HepG2 (cell line): ENCODE measurements at regions not wholly inside any gene's neighbourhood (a gene's known extent, or its start where the extent isn't known, plus 50 kb on each side); places are given as distances from the start of the nearest gene placed in this dataset.

Source experiments
- KIAA2018 ChIP-seq: sonication (generic); formaldehyde crosslinking; IDR thresholded peaks from 2 replicates; pipeline ENCODE4 v1.5.0; 2020; ENCODE audit warnings: mild to moderate bottlenecking, missing genetic modification reagents, borderline replicate concordance
- SRSF9 ChIP-seq: fragments of 200-400 bp; formaldehyde crosslinking; IDR thresholded peaks from 2 replicates; pipeline ENCODE4 v1.6.1; 2018; ENCODE audit warnings: borderline replicate concordance, mild to moderate bottlenecking, low read depth, low read length; ENCODE audit not compliant: insufficient read depth, poor library complexity, severe bottlenecking
- ZFP82 ChIP-seq: sonication (generic); formaldehyde crosslinking; IDR thresholded peaks from 2 replicates; pipeline ENCODE4 v1.5.1; 2020; ENCODE audit warnings: mild to moderate bottlenecking, missing genetic modification reagents, borderline replicate concordance
- ZNF562 ChIP-seq: sonication (generic); formaldehyde crosslinking; IDR thresholded peaks from 2 replicates; pipeline ENCODE4 v1.8.0; 2022; ENCODE audit warnings: missing genetic modification reagents, borderline replicate concordance
- ZNF709 ChIP-seq: sonication (generic); formaldehyde crosslinking; IDR thresholded peaks from 2 replicates; pipeline ENCODE4 v1.5.0; 2020; ENCODE audit warnings: mild to moderate bottlenecking, missing genetic modification reagents
- ZNF782 ChIP-seq: sonication (generic); formaldehyde crosslinking; IDR thresholded peaks from 2 replicates; pipeline ENCODE4 v1.4.0; 2020; ENCODE audit warnings: missing genetic modification reagents, mild to moderate bottlenecking, borderline replicate concordance
- TF ChIP-seq, protein P1 (sequence below): IDR thresholded peaks from 2 replicates; pipeline ENCODE4 v1.6.1; 2012; ENCODE audit warnings: low read length, improper control_type of control experiment

DNA sequence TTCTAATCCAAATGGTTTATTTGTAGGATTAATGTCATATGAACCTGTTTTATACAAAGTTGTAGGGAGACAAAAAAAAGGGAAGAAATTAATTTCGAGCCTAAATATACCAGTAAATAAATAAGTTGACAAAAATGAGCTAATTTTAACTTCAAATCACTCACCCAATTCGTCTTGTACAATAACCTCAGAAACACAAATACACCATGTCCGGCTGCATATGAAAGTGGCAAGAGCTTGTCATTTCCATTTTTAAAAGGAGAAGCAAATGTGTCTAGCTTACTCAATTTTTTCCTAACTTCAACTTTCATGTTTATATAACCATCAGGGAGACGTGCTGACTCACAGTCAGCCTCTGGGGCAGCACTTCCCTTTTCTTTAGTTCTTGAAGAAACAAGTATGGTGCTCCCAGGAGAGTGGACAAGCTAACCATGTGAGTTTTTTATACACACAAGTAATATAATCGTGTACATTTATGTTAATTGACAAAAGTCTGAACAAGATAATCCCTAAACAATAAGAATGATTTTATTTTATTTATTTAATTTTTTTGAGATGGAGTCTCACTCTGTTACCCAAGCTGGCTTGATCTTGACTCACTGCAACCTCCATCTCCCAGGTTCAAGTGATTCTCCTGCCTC is 55.5 kb upstream of the SGK1 start (continued):
- TF ChIP-seq KIAA2018 (CRISPR knock-in tag) (no peak), ZFP82 (CRISPR knock-in tag) (no peak), ZNF562 (CRISPR knock-in tag) (no peak), ZNF782 (no peak), SRSF9 (no peak), ZNF709 (CRISPR knock-in tag) (no peak)
- TF ChIP-seq, protein P1, sequence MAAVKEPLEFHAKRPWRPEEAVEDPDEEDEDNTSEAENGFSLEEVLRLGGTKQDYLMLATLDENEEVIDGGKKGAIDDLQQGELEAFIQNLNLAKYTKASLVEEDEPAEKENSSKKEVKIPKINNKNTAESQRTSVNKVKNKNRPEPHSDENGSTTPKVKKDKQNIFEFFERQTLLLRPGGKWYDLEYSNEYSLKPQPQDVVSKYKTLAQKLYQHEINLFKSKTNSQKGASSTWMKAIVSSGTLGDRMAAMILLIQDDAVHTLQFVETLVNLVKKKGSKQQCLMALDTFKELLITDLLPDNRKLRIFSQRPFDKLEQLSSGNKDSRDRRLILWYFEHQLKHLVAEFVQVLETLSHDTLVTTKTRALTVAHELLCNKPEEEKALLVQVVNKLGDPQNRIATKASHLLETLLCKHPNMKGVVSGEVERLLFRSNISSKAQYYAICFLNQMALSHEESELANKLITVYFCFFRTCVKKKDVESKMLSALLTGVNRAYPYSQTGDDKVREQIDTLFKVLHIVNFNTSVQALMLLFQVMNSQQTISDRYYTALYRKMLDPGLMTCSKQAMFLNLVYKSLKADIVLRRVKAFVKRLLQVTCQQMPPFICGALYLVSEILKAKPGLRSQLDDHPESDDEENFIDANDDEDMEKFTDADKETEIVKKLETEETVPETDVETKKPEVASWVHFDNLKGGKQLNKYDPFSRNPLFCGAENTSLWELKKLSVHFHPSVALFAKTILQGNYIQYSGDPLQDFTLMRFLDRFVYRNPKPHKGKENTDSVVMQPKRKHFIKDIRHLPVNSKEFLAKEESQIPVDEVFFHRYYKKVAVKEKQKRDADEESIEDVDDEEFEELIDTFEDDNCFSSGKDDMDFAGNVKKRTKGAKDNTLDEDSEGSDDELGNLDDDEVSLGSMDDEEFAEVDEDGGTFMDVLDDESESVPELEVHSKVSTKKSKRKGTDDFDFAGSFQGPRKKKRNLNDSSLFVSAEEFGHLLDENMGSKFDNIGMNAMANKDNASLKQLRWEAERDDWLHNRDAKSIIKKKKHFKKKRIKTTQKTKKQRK = no peak
